ENCODE measurements at regions not wholly inside any gene's neighbourhood (a gene's known extent, or its start where the extent isn't known, plus 50 kb on each side); places are given as distances from the start of the nearest gene placed in this dataset.

DNA sequence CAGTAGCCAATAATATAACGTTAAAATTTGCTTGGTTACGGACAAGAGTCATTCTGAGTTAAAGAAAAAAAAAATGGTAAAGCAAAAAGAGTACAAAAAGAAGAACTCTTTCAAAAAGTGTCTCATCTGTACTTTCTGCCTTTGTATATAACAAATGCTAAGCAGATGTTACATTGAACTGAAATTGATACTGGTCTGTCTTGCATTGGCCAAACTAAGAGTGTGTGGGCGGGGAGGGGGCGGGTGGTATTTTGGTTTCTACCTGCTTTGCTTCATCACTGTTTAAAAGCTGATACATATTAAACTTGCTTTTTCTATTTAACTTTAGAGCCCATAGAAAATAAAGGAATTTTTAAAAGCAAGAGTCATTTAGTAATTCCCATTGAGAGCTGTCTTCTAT is 215.0 kb upstream of the THBS1 start:
- DNase-seq: no peak

GRCh38 chr15:39367596-39367995 is 213.3 kb upstream of the THBS1 start:
- DNase-seq: no peak

DNA sequence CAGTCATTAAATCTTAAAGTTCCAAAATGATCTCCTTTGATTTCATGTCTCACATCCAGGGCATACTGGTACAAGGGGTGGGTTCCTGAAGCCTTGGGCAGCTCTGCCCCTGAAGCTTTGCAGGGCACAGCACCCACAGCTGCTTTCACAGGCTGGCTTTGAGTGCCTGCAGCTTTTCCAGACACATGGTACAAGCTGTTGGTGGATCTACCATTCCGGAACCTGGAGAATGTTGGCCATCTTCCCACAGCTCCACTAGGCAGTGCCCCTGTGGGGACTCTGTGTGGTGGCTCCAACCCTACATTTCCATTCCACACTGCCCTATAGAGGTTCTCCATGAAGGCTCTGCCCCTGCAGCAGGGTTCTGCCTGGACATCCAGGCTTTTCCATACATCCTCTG is 211.1 kb upstream of the THBS1 start:
- no peak for DNase-seq

- no peak for DNase-seq
These were observed 204.4 kb upstream of the THBS1 start for GRCh38 chr15:39376371-39376909.

- DNase-seq: no peak
These were observed 199.4 kb upstream of the THBS1 start for GRCh38 chr15:39381517-39381916.

- DNase-seq: no peak
These were observed 192.8 kb upstream of the THBS1 start for GRCh38 chr15:39388118-39388517.

GRCh38 chr15:39391230-39391629 is 189.6 kb upstream of the THBS1 start:
- no peak for DNase-seq

- DNase-seq: no peak
These were observed 188.3 kb upstream of the THBS1 start for GRCh38 chr15:39392469-39393047.

DNA sequence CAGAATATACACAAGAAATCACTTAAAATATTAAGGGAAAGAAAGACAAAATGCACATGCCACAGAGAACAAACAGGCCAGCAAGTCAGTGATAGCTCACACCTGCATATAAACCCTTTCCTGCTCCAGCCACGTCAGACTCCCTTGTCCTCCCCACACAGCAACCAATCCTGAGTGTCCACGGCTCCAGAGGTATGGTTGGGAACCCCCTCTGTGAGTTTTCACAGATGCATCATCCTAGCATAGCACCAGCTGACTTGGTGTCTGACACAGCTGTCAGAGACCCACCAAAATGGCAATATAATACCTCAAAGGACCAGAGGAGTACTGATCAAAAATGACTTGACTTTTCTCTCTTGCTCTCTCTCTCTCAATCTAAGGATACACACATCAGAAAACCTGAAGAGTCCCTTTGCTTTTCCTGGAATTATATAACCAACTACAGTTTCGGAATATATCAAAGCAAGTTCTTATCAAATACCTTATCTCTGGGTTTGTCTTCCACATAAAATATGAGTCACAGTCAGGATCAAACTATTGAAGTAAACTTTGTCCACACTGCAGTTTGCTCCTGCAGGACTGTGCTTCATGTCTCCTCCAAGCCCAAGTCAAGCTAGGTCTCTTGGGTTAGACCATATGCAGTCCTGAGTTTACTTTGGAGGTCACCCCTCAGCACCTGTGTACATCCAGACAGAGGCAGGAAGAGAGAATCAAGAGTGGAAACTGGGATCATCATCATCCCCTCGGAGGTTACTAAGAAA is 187.1 kb upstream of the THBS1 start:
- DNase-seq: no peak

- DNase-seq: no peak
These were observed 186.4 kb upstream of the THBS1 start for GRCh38 chr15:39394496-39394895.

DNA sequence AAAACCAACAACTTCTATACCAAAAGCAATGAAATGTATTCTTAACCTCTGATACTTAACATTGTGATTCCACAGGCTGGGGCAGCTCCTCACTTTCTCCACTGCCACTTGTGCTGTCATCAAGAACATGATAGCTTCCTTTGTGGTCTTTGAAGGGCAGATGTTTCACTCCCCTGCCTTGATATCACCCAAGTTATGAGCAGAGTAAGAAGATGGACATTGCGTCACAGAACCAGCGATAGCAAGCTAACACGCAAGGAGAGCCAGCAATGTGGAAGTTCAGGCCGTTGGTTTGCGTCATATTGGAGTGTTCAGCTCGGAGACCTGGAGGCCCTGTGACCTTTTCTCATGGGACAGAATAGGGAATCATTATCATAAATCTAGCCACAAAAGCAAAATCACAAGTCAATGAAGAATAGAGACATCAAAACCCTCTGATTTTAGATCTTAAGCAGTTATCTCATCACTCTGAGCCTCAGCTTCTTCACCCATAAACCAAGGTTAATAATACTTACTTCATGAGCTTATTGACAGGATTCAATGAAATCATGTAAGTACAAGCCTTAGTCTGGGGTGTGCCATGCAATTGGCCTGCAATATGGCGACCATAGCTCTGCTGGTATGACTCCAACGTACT is 183.8 kb upstream of the THBS1 start:
- DNase-seq: no peak

DNA sequence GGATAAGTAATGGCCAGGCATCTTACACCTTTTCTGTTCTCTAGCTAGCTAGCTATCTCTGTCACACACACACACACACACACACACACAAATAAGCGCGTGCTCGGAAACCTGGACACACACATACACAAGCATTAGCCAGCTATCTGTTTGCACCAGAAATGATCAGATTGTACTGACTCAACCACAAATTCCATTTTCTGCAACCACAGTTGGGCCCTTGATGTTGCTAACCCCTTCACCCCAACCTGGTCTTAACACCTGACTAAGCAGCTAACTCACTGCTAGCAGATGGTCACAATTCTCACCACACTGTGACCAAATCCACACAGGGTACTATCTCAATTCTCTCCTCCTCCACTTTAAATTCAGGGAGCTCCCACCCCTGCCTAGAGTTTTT is 183.0 kb upstream of the THBS1 start:
- DNase-seq: no peak

DNA sequence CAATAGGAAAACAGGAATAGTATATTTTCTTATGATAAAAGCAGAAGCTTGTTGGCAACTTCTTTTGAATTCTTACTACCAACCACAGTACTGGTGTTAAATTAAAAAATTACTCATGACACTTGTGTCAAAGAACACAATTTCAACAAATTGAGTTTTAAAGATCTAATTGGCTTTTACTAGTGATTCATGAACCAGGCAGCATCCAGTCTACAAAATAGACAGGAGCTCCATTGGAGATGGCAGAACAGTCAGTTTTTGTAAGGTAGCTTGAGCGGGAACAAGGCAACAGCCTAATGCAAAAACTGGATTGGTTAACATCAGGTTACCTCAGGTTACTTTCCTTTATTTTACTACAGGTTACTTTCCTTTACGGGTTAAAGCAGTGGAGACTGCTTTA is 181.3 kb upstream of the THBS1 start:
- no peak for DNase-seq

GRCh38 chr15:39400002-39400401 is 180.9 kb upstream of the THBS1 start:
- DNase-seq: no peak

GRCh38 chr15:39400821-39401550 is 179.9 kb upstream of the THBS1 start:
- no peak for DNase-seq

DNA sequence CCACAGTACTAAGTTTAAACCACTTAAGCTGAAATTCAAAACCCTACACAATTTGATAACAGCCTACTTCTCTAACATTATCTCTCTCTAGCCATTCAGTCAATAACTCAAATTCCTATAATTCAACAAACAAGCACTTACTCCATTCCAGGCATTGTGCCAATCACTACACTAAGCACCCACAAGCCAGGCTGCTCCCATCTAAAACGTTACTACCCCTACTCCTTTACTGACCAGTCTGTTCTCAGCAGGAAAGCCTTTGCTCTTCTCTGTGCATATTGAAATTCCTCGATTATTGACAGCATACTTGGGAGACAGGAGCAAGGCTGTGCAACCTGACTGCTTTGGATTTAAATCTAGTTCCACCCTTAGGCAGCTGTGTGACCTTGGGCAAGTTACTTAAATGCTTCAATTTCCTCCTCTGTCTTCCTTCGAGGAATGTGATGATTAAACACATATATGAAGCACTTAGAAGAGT is 177.2 kb upstream of the THBS1 start:
- no peak for DNase-seq

- no peak for DNase-seq
These were observed 176.1 kb upstream of the THBS1 start for GRCh38 chr15:39404767-39405181.

DNA sequence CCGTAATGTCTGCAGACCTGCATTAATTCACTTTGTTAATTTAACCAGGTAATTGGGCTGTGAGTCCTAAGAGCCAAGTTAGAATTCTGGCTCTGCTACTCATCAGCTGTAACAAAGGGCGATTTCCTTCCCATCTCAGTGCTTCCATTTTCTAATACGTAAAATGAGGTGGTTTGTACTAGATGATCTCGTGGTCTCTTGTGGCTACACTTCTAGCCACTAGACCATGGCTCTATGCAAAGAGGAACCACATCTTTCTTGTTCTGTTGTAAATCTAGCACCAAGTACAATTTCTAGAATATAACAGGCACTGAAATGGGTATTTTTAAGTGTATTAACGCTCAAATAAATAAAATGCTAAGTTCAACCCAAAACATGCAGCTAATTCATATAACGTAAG is 174.4 kb upstream of the THBS1 start:
- DNase-seq: no peak

- no peak for DNase-seq
These were observed 173.8 kb upstream of the THBS1 start for GRCh38 chr15:39407116-39407515.

GRCh38 chr15:39409876-39410530 is 170.9 kb upstream of the THBS1 start:
- DNase-seq: no peak

GRCh38 chr15:39411102-39411989 is 169.5 kb upstream of the THBS1 start:
- no peak for DNase-seq

GRCh38 chr15:39413558-39413957 is 167.3 kb upstream of the THBS1 start:
- no peak for DNase-seq

Data from NCI-H1048 (cell line).